HepG2 (cell line): ENCODE measurements at regions not wholly inside any gene's neighbourhood (a gene's known extent, or its start where the extent isn't known, plus 50 kb on each side); places are given as distances from the start of the nearest gene placed in this dataset.

Experiments used
- ATAC-seq: fragments of 200-7000 bp; cut with Tn5 transposase; 3 replicates; pipeline ENCODE4 v1.9.1; 2020; ENCODE audit warnings: mild to moderate bottlenecking, moderate library complexity
- BruUV-seq: library from RNA; stranded (reverse); fragments of 400-500 nt; replicated peaks from 2 replicates; lab custom pipeline; 2021; lab: Mats Ljungman, UMichigan
- CTCF ChIA-PET: fragments of 300-600 bp; formaldehyde crosslinking; extraction: SDS; loops from one replicate; lab custom pipeline; 2021; ENCODE audit warnings: low total read pairs, inconsistent platforms, low intra/inter-chr PET ratio; lab: Yijun Ruan, JAX
- POLR2A ChIA-PET: fragments of 350-600 bp; sonication (Branson Sonifier 250); formaldehyde crosslinking; loops from one replicate; lab custom pipeline; 2020; ENCODE audit warnings: antibody characterized with exemption, inconsistent platforms; lab: Yijun Ruan, JAX
- DNase-seq: peaks from one replicate; pipeline ENCODE4 v3.0.0-alpha.2; 2015; ENCODE audit warnings: low spot score
- FAIRE-seq: peaks from 3 replicates; lab custom pipeline; 2011; peaks lifted over from hg19 to GRCh38; lab: Jason Lieb, UNC
- H2AFZ ChIP-seq: one replicate; pipeline ENCODE4 v1.6.1; 2011; ENCODE audit warnings: low read length, inconsistent platforms
- H3K27ac ChIP-seq: fragments of 300-600 bp; 3 replicates; pipeline ENCODE4 v1.8.0; 2011; ENCODE audit warnings: mixed run types, mild to moderate bottlenecking, mixed read lengths, low read length, inconsistent platforms; ENCODE audit not compliant: insufficient read depth; ENCODE audit errors: extremely low read length
- H3K27me3 ChIP-seq, 2 experiments: fragments of 200-600 bp in 1 of 2; 2 replicates in 1 of 2; 3 replicates in 1 of 2; pipeline versions ENCODE4 v1.6.0 to v1.8.0; 2011; ENCODE audit warnings: low read length in 2 of 2, mild to moderate bottlenecking in 2 of 2, moderate library complexity in 2 of 2, inconsistent platforms in 1 of 2; ENCODE audit not compliant: insufficient read depth in 2 of 2, control insufficient read depth in 1 of 2
- H3K36me3 ChIP-seq, 2 experiments: fragments of 200-600 bp in 1 of 2; replicated peaks in 1 of 2; 2 replicates in 1 of 2; 3 replicates in 1 of 2; pipeline versions ENCODE4 v1.5.1 to v1.8.0; 2011; ENCODE audit warnings: low read length in 2 of 2, inconsistent platforms in 1 of 2; ENCODE audit not compliant: insufficient read depth in 2 of 2, control insufficient read depth in 1 of 2
- H3K4me1 ChIP-seq: 2 replicates; pipeline ENCODE4 v1.5.1; 2012; ENCODE audit warnings: low read length, inconsistent platforms; ENCODE audit not compliant: insufficient read depth
- H3K4me2 ChIP-seq: 2 replicates; pipeline ENCODE4 v1.6.0; 2011; ENCODE audit warnings: low read depth, low read length, inconsistent platforms
- H3K4me3 ChIP-seq, 3 experiments: fragments of 200-600 bp in 1 of 3; sonication (generic), shearing (Covaris generic) in 1 of 3; replicated peaks in 1 of 3; 2 replicates each; pipeline ENCODE4 v1.5.1; 2011 to 2016; ENCODE audit warnings: low read length in 3 of 3, inconsistent platforms in 2 of 3, low read depth in 2 of 3, mild to moderate bottlenecking in 2 of 3, control low read depth in 1 of 3, mixed read lengths in 1 of 3; ENCODE audit not compliant: insufficient read depth in 1 of 3
- H3K79me2 ChIP-seq: one replicate; pipeline ENCODE4 v1.6.1; 2011; ENCODE audit warnings: low read length, inconsistent platforms; ENCODE audit not compliant: insufficient read depth
- H3K9ac ChIP-seq: 2 replicates; pipeline ENCODE4 v1.6.0; 2011; ENCODE audit warnings: mild to moderate bottlenecking, low read depth, low read length, inconsistent platforms; ENCODE audit not compliant: insufficient read depth
- H3K9me3 ChIP-seq: 2 replicates; pipeline ENCODE4 v1.5.1; 2012; ENCODE audit warnings: mild to moderate bottlenecking, low read length
- H4K20me1 ChIP-seq: 2 replicates; pipeline ENCODE4 v1.6.0; 2011; ENCODE audit warnings: inconsistent platforms, mild to moderate bottlenecking, low read length, moderate library complexity; ENCODE audit not compliant: insufficient read depth
- GRHL1 ChIP-seq: sonication (generic); formaldehyde crosslinking; conservative IDR thresholded peaks from 2 replicates; pipeline ENCODE4 v1.8.0; 2022; ENCODE audit warnings: missing genetic modification reagents
- KLF9 ChIP-seq: IDR thresholded peaks from 2 replicates; pipeline ENCODE4 v1.6.1; 2016; ENCODE audit warnings: low read depth
- MATR3 ChIP-seq: sonication (generic); formaldehyde crosslinking; IDR thresholded peaks from 2 replicates; pipeline ENCODE4 v1.4.0; 2020; ENCODE audit warnings: missing genetic modification reagents
- MZF1 ChIP-seq: sonication (generic); formaldehyde crosslinking; IDR thresholded peaks from 2 replicates; pipeline ENCODE4 v1.8.1; 2023; ENCODE audit warnings: mild to moderate bottlenecking, missing genetic modification reagents, borderline replicate concordance
- NFRKB ChIP-seq: fragments of 450-650 bp; IDR thresholded peaks from 2 replicates; pipeline ENCODE4 v1.6.1; 2017
- SMAD9 ChIP-seq: sonication (generic); formaldehyde crosslinking; IDR thresholded peaks from 2 replicates; pipeline ENCODE4 v1.5.1; 2020; ENCODE audit warnings: mild to moderate bottlenecking, missing genetic modification reagents
- SOX6 ChIP-seq, 2 experiments: fragments of 450-650 bp in 1 of 2; sonication (generic) in 1 of 2; formaldehyde crosslinking in 1 of 2; IDR thresholded peaks; 2 replicates each; pipeline versions ENCODE4 v1.4.0 to v1.6.1; 2017 to 2020; ENCODE audit warnings: antibody characterized with exemption in 1 of 2, mild to moderate bottlenecking in 1 of 2, missing genetic modification reagents in 1 of 2
- ZNF20 ChIP-seq: sonication (generic); formaldehyde crosslinking; IDR thresholded peaks from 2 replicates; pipeline ENCODE4 v1.4.0; 2020; ENCODE audit warnings: mild to moderate bottlenecking, moderate library complexity, missing genetic modification reagents
- ZNF747 ChIP-seq: sonication (generic); formaldehyde crosslinking; IDR thresholded peaks from 2 replicates; pipeline ENCODE4 v1.8.1; 2023; ENCODE audit warnings: missing genetic modification reagents, mild to moderate bottlenecking, borderline replicate concordance
- ZSCAN5A ChIP-seq: sonication (generic); formaldehyde crosslinking; IDR thresholded peaks from 2 replicates; pipeline ENCODE4 v1.8.0; 2022; ENCODE audit warnings: mild to moderate bottlenecking, missing genetic modification reagents, borderline replicate concordance
- WGBS: methylation state at CpG from one replicate; pipeline ENCODE4 v1.1.6; 2017; ENCODE audit warnings: low lambda C conversion rate; 5-methylcytosine and 5-hydroxymethylcytosine counted together
- in situ Hi-C: cut with HindIII; loops from 2 replicates; pipeline ENCODE4 v1.10.0; 2017; ENCODE audit warnings: low pct_unique_long_range_greater_than_20kb; ENCODE audit not compliant: extremely low pct_ligation_motif_present
- intact Hi-C: fragments of 100-400 bp; cut with micrococcal nuclease; formaldehyde crosslinking; loops from one replicate; pipeline ENCODE4 v1.10.0; 2022; ENCODE audit not compliant: unreplicated experiment
- TF ChIP-seq, protein P1 (sequence below): IDR thresholded peaks from 2 replicates; pipeline ENCODE4 v1.6.1; 2018; ENCODE audit warnings: missing genetic modification reagents, mild to moderate bottlenecking, missing compliant biosample characterization

DNA sequence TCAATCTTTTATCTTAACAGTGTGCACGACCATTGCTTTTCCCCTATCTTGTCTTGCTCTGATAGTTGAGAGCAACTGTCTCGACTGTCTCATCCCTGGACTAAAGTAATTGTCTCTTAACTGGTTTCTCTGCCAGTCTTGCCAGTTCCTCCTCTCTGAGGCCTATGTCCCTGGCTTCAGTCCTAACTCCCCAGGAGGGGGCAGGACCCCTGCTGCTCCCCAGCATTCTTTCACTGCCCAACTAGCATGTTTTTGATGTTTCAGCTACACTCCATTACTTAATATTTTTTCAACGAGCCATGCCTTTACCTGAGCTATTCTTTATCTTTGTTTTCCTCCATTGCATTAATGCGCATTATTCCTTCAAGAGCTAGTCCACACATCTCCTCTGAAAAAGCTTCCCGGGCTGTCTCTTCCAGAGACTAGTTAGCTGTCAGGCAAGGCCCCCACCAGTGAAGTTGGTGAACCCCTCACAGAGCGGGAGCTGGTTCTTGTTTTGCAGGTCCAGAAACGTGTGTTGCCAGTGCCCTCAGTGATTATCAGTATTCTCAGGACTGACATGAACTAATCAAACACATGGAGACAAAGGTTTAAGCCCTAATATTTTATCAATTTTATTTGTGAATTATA lies 291.7 kb upstream of the KCNN2 start:
- Histone ChIP-seq H2AFZ (no peak overlapping the region), H3K27ac (no peak overlapping the region), H3K9ac (no peak overlapping the region), H3K4me2 (no peak overlapping the region), H3K4me3 (no peak overlapping the region)
- ATAC-seq (no peak), DNase-seq (no peak)
- in situ Hi-C loops, result no loop called here
- TF ChIP-seq SMAD9 (CRISPR knock-in tag) (no peak), MATR3 (CRISPR knock-in tag) (no peak)
- TF ChIP-seq, protein P1, sequence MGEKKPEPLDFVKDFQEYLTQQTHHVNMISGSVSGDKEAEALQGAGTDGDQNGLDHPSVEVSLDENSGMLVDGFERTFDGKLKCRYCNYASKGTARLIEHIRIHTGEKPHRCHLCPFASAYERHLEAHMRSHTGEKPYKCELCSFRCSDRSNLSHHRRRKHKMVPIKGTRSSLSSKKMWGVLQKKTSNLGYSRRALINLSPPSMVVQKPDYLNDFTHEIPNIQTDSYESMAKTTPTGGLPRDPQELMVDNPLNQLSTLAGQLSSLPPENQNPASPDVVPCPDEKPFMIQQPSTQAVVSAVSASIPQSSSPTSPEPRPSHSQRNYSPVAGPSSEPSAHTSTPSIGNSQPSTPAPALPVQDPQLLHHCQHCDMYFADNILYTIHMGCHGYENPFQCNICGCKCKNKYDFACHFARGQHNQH, result no peak
- TF ChIP-seq, all 625 proteins: peak for 0
- Histone ChIP-seq H3K79me2 (no peaks in the 10 kb centered on the region), H3K4me1 (no peaks in the 10 kb centered on the region), H3K9me3 (no peaks in the 10 kb centered on the region), H3K36me3 (no peaks in the 10 kb centered on the region), H3K27me3 (no peaks in the 10 kb centered on the region), H4K20me1 (no peaks in the 10 kb centered on the region)
- WGBS, result 14% methylated on average over 7 of the region's 7 CpGs
- no TSS peak for BruUV-seq
- intact Hi-C loops, result no loop called here
- no peak for FAIRE-seq
- ChIA-PET POLR2A (no interaction called here), CTCF (no interaction called here)

GRCh38 chr5:114089259-114089658 lies 272.6 kb upstream of the KCNN2 start:
- no peak overlapping the region for H3K4me3 ChIP-seq
- ATAC-seq, result no peak
- CTCF ChIA-PET, result no interaction called here
- H4K20me1 ChIP-seq, result no peaks in the 10 kb centered on the region
- no peak overlapping the region for H3K4me2 ChIP-seq
- no peak for FAIRE-seq
- POLR2A ChIA-PET, result no interaction called here
- no peaks in the 10 kb centered on the region for H3K79me2 ChIP-seq
- intact Hi-C loops (no loop called here), in situ Hi-C loops (loop anchor here (25.0 kb wide), 1 partner anchor 348 kb away; no protein-coding TSS in a partner anchor)
- no peak overlapping the region for H3K27ac ChIP-seq
- H2AFZ ChIP-seq, result no peak overlapping the region
- 0% methylated on average over 4 of the region's 4 CpGs for WGBS
- H3K27me3 ChIP-seq, result no peaks in the 10 kb centered on the region
- H3K9me3 ChIP-seq, result peaks cover 26% of the 10 kb centered on the region
- H3K9ac ChIP-seq, result no peak overlapping the region
- no TSS peak for BruUV-seq
- H3K36me3 ChIP-seq, result no peaks in the 10 kb centered on the region
- no peak for DNase-seq
- H3K4me1 ChIP-seq, result no peaks in the 10 kb centered on the region
- no peak for TF ChIP-seq MZF1 (CRISPR knock-in tag)
- TF ChIP-seq NFRKB, result no peak
- TF ChIP-seq ZSCAN5A (CRISPR knock-in tag), result no peak
- no peak for TF ChIP-seq ZNF20 (CRISPR knock-in tag)
- no peak for TF ChIP-seq KLF9 (CRISPR knock-in tag)
- TF ChIP-seq SOX6 (IDR thresholded peaks at IDR 0.05), result no peak
- no peak for TF ChIP-seq SOX6 (CRISPR knock-in tag; IDR thresholded peaks at IDR 0.05)
- TF ChIP-seq ZNF747, result no peak
- TF ChIP-seq GRHL1 (CRISPR knock-in tag), result no peak
